HFF-Myc (cell line): ENCODE measurements at regions not wholly inside any gene's neighbourhood (a gene's known extent, or its start where the extent isn't known, plus 50 kb on each side); places are given as distances from the start of the nearest gene placed in this dataset.
A peak's percentile ranks its signal among the peaks of the same experiment; 100 is the strongest.

Experiments used
- DNase-seq: peaks from one replicate; pipeline ENCODE4 v3.0.0-alpha.2; 2011; ENCODE audit warnings: low read depth; ENCODE audit errors: extremely low read depth
- H3K4me3 ChIP-seq: replicated peaks from 2 replicates; pipeline ENCODE4 v1.5.1; 2011; ENCODE audit warnings: low read depth, mild to moderate bottlenecking, control low read depth, low read length
- CTCF ChIP-seq: IDR thresholded peaks from 2 replicates; pipeline ENCODE4 v1.5.1; 2012; ENCODE audit warnings: mild to moderate bottlenecking, low read depth, low read length, control low read depth; ENCODE audit errors: missing control alignments

GRCh38 chr9:21556581-21557427, 74.7 kb upstream of the IFNE start:
- peak overlapping the region; percentile 86; the same call in 1 of the 2 replicates for H3K4me3 ChIP-seq
- no peak for DNase-seq
- no peak for TF ChIP-seq CTCF

DNA sequence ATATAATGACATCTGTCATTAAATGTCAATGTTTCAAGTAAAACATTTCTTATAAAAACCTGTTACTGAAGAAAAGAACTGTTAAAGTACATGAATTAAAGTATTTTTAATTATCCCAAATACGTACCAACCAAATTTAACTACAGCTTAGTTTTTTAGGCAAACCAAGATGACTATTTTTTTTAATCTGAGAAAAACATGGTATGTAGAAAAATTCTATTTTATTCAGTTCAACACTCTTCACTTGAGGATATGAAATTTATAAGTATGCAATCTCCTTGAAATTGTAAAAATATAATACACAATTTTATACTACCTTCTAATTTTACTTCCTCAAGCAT, 75.3 kb upstream of the IFNE start:
- DNase-seq, result no peak
- peak overlapping the region; percentile 86; the same call in 1 of the 2 replicates for H3K4me3 ChIP-seq
- no peak for TF ChIP-seq CTCF

DNA sequence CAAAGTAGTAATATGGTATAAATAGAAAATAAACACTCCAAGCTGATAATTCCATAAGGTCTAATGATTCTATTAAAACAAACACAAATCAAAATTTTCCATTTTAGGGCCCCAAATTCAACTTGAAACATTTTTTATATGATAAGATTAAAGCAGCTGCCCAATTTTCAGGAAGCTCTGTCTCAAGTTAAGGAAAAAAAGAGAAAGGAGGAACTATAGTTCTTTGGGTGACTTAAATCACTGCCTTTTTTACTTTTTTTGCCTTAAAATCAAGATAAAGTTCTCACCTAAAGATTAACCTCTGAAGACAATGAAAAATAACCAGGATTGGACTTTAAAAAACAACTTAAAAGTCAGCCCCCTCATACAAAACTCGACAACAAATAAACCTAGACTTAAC, 76.0 kb upstream of the IFNE start:
- TF ChIP-seq CTCF, result no peak
- peak overlapping the region; percentile 86 for H3K4me3 ChIP-seq
- no peak for DNase-seq

- H3K4me3 ChIP-seq, result peak overlapping the region; percentile 86
- TF ChIP-seq CTCF, result no peak
- no peak for DNase-seq
Observed at GRCh38 chr9:21558615-21559401, 76.7 kb upstream of the IFNE start.

- H3K4me3 ChIP-seq, result peak overlapping the region; percentile 86
- TF ChIP-seq CTCF, result no peak
- no peak for DNase-seq
Observed at GRCh38 chr9:21559402-21560280, 77.5 kb upstream of the IFNE start.

- TF ChIP-seq CTCF, result no peak
- no peak for DNase-seq
- peak overlapping the region; percentile 86 for H3K4me3 ChIP-seq
Observed at GRCh38 chr9:21560281-21560745, 78.2 kb upstream of the IFNE start.
